GM19240 (cell line): ENCODE measurements at regions not wholly inside any gene's neighbourhood (a gene's known extent, or its start where the extent isn't known, plus 50 kb on each side); places are given as distances from the start of the nearest gene placed in this dataset.

Source experiments
- DNase-seq: peaks from one replicate; pipeline ENCODE4 v3.0.0; 2011; ENCODE audit warnings: low spot score; ENCODE audit not compliant: insufficient read length

DNA sequence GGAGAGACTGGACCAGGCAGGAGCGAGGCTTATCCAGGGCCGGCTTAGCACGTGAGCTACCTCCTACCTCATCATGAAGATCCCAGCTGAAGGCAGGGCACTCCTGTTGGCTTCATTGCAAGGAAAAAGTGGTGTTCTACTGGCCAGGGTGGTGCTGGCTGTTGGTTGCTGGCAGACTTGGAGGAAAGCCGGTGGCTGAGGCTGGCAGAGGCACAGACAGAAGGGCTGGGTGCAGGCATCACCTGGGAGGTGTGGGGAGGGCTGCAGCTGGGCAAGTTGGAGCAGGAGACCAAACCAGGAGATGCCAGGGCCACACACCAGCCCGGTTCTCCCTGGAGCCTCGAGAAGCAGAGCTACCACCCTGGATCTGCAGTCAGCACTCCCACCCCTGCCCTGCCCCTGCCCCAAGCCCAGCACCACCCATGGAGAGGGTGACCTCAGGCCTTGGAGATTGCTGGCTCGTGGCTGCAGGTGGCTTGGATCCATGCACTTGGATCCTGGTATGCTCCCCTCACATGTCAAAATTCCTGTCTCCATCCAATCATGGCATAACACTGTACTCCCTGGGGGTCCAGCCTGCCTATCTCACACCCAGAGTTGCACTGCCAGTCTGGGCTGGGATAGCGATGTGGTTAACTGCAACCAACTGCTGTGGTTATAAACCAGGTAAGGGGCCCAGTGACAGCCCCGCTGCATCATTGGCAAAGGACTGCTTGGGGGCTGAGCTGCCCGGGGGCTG, 49.7 kb downstream of the GLI2 start:
- no peak for DNase-seq

DNA sequence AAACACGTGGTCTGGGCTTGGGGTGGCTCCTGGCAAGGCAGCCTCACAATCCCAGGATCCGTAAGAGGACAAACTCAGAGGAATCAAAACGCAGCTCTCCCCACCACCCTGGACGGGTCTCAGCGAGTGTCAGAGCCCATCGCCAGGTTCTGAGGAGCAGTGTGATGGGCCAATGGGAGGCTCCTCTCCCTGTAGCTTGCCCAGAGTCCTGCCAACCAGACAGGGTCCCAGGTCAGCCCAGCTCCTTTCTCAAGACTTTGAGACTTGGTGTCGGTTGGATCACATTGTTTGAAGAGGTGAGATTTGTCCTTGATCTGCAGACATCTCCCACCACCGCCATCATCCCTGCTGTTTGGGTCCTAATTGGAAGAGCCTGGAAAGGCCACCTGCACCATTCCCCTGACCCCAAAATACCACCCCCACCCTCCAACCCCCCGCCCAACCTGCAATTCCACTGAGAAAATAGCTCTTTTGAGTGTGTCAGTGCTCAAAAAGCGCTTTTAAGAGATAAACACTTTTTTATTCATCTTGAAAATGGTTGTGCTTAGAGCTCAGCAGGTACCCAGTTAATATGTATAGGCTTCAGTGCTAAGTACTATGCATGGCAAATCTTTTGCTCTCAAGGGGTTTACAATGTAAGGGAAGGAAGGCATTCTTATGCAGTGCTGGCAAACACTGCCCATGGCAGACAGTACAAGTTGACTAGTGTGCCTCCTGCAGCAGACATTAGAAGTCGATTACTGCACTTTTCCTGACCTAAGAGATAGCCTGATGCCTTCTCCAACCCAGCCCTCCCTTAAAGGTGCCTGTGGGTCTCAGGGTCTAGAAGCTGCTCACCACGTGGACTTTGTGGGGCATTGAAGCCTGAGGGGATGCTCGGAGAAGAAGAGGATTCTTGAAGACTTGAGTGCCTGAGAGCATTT, 50.6 kb downstream of the GLI2 start:
- no peak for DNase-seq

GRCh38 chr2:120787111-120787821, 51.6 kb downstream of the GLI2 start:
- no peak for DNase-seq

GRCh38 chr2:120787822-120788700, 52.4 kb downstream of the GLI2 start:
- no peak for DNase-seq

GRCh38 chr2:120791243-120791961, 55.7 kb downstream of the GLI2 start:
- no peak for DNase-seq

GRCh38 chr2:120791962-120792297, 56.3 kb downstream of the GLI2 start:
- DNase-seq, result no peak

DNA sequence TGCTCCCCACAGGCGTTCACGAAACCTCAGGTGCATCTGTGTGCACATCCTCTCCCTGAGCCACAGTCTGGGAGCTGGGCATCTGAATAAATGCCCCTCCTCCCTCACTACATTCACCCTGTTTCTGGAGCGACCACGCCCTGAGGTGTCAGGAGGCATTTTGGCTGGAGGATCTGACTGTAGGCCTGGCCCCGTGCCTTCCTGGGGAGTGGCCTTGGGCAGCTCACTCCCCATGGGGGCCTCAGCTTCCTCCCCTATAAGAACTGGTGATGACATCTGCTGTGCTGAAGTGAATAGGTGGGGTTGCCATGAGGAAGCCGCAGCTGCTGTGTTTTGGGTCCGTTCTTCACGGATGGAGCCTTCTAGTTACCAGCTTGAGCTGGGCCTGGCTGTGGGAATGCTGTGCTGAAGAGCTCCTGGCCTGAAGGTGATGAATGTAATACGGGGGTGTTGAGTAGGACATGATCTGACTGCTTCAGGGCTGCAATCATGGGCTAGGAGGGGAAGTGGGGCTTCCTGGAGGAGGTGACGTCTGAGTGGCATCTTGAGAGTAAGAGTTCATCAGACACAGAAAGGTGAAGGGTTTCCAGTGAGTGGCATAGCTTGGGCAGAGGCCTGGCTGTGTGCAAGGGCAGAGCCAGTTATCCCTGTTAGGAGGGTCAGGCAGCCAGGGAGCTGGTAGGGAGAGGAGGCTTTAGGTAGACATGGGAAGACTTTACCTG, 58.2 kb downstream of the GLI2 start:
- DNase-seq, result no peak

DNA sequence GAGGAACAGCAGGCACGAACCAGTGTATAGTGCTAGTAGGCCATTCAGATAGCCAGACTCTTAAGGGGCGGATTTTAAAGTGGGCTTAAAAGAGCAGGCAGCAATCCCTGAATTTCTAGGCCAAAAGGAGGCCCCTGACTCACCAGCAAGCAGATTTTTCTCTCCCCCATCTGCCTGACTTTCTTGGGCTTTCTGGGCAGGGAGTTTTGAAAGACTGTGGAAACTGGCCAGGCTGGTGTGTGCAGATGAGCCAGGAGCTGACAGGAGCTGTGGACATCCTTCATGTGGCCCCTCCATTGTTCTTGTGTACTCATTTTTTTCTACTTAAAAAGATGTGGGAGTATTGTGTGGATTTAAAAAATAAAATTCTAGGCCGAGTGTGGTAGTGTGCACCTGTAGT, 59.0 kb downstream of the GLI2 start:
- DNase-seq, result no peak

GRCh38 chr2:120796094-120796493, 60.4 kb downstream of the GLI2 start:
- no peak for DNase-seq

DNA sequence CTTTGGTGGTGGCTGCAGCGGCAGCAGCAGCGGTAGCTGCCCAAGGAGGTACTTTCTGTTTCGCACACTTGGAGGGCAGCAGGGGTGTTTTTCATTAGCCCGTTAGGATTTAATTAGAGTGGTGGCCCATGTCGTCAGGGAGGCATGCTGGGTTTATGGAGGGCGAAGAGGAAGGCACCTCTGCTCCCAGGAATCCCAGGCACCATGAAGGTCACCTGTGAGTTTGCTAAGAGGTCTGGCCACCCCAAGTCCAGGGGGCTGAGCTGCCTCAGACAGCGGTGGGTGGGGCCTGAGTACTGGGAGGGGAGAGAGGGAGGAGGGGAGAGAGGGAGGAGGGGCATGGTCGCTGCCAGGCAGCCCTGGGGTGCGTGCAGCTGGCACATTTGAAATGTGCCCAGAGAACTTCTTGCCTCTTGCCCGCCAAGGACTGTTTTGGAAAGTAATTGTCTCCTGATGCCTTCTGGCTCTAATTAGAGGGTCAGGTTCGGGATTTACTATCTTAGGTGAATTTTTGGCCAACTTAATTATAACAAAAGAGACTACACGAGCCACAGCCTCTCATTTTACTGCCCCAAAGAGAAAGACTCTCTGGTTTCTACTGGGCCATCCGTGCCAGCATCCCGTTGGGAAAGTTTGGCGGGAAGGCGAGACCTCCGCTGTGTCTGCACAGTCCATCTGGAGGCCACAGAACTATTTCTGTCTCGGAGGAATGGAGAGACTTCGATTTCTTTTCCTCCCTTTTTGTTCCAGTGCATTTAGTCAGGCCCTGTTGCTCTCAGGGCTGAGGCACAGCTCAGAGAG, 62.0 kb downstream of the GLI2 start:
- DNase-seq, result no peak

DNA sequence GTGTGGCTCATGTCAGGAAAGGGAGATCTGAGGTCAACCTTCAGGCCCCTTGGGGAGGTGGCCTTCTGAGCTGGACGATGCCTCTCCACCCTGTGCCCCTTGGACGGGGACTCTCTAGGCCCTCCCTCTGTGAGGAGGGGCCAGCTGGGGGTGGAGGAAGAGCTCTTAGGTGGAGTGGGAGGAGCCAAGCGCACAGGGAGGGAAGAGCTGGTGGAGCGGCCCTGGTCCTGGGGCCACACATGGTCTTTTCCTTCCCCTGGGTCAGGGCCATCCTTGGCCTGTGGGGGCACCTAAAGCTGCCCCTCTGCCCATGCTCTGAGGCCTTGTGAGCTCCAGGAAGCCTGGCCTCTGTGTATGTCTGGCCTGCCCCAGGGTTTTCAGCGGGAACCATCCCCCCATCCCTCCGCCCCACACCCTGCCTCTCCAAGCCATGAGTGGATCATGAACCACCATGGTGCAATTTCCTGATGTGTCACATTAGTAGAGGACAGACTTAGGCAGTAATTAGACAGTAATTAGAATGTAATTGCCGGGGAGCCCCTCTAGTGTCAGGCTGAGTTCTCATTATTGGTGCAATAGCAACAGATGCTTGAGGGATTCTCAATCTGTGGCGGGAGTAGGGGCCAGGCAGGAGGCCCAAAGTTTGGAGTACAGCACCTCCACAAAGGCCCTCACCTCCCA, 63.0 kb downstream of the GLI2 start:
- DNase-seq, result no peak

GRCh38 chr2:120802158-120802557, 66.5 kb downstream of the GLI2 start:
- no peak for DNase-seq

DNA sequence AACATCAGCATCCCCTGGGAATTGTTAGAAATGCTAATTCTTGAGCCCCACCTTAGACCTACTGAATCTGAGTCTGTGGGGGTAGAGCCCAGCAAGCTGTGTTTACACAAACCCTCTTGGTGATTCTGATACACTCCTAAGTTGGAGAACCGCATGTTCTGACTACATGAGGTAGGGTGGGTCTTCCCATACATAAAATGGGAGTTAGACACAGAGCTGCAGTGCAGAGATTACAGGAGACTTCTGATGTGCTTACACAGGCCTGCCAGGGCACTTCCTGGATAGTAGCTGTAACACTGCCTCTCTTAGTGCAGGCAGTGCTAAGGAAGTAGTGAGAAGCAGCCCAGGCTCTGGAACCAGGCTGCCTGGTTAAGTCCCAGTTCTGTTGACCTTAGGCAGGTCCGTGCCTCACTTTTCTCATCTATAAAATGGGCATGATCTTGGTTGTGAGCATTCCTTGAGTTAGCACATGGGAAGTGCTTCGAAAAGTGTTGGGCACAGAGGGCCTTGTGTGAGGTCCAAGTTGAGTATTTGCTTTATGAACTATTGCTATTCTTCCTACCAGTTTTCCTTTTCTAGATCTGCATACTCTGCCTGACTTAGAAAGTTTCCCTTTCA, 67.3 kb downstream of the GLI2 start:
- DNase-seq, result no peak

DNA sequence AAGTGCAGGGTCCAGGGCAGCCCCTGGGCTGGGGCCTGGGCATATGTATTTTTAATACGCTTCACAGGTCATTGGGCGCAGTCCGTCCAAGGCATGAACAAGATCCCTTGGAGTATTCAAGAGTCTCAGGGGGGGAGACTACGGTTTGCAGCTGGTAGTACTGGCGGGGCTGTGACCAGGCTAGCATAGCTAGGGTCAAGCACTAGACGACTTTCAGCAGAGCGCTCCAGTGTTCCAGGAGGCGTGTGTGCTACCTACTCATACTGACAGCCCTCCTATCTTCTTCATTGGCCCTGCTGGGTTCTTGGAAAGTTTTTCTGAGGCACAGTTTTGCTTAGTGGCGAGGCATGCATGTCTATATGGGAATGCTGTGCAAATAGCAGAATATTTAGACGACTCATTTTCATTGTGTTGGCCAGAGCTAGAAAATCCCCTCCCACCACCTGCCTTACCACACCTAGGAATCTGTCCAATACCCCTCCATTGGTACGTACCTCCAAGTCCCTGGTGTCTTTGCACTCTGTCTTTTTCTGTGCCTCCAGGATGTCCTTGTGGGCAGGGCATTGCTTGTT, 68.2 kb downstream of the GLI2 start:
- no peak for DNase-seq

GRCh38 chr2:120804459-120804858, 68.8 kb downstream of the GLI2 start:
- no peak for DNase-seq

DNA sequence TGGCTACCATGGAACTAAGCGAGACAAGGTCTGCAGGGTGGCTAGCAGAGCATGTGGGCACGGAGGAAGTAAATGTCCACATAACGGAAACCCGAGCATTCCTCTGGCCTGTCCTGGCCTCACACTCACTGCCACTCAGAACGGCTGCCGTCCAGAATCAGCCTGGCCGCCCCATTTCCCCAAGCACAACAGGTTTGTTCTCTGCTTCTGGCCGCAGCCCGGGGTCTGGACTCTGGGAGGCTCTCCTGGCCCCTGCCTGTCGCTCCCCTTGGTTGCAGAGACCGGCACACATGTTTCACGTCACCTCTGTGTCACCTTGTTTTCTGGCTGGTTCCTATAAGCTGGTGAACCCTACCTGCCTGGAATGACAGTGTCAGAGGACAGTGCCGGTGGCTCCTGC, 69.3 kb downstream of the GLI2 start:
- DNase-seq, result no peak

GRCh38 chr2:120805602-120806001, 69.9 kb downstream of the GLI2 start:
- no peak for DNase-seq

- no peak for DNase-seq
Measured at GRCh38 chr2:120807751-120808150, 72.1 kb downstream of the GLI2 start.
